Suprapubic skin (tissue), 4 donors: ENCODE measurements at regions not wholly inside any gene's neighbourhood (a gene's known extent, or its start where the extent isn't known, plus 50 kb on each side); places are given as distances from the start of the nearest gene placed in this dataset.
"Not testable (repeated sequence)": the region's sequence is repeated elsewhere in the genome, so short reads cannot be mapped to it uniquely, and the experiment has no call there.

Source experiments
- DNase-seq, 2 donors: peaks; one replicate each; pipeline ENCODE4 v3.0.0-alpha.2; 2019; ENCODE audit warnings: low spot score in 2 of 2
- H3K27ac ChIP-seq: fragments of 200-600 bp; sonication (generic); one replicate; pipeline ENCODE4 v1.5.1; 2019
- H3K27me3 ChIP-seq: fragments of 200-600 bp; sonication (generic); one replicate; pipeline ENCODE4 v1.5.1; 2019
- H3K36me3 ChIP-seq: fragments of 200-600 bp; sonication (generic); one replicate; pipeline ENCODE4 v1.5.1; 2019
- H3K4me1 ChIP-seq: fragments of 200-600 bp; sonication (generic); one replicate; pipeline ENCODE4 v1.5.1; 2019
- H3K4me3 ChIP-seq: fragments of 200-600 bp; sonication (generic); one replicate; pipeline ENCODE4 v1.5.1; 2019; ENCODE audit warnings: mild to moderate bottlenecking
- H3K9me3 ChIP-seq: fragments of 200-600 bp; sonication (generic); one replicate; pipeline ENCODE4 v1.5.1; 2019
- CTCF ChIP-seq, 2 donors: fragments of 200-600 bp in 1 of 2; fragments of 450-650 bp in 1 of 2; sonication (generic) in 1 of 2; IDR thresholded peaks; one replicate each; pipeline ENCODE4 v1.5.1; 2016 to 2019; ENCODE audit warnings: antibody characterized with exemption in 2 of 2, mild to moderate bottlenecking in 1 of 2, moderate library complexity in 1 of 2
- EP300 ChIP-seq: sonication (generic); formaldehyde crosslinking; IDR thresholded peaks from one replicate; pipeline ENCODE4 v1.6.1; 2017; ENCODE audit warnings: antibody characterized with exemption
- POLR2A ChIP-seq, 2 donors: fragments of 450-650 bp; IDR thresholded peaks; one replicate each; pipeline ENCODE4 v1.6.1; 2017; ENCODE audit warnings: antibody characterized with exemption in 2 of 2, mild to moderate bottlenecking in 2 of 2, moderate library complexity in 2 of 2
- POLR2AphosphoS5 ChIP-seq, 3 donors: sonication (generic); formaldehyde crosslinking; IDR thresholded peaks; one replicate each; pipeline ENCODE4 v1.6.1; 2017; ENCODE audit warnings: antibody characterized with exemption in 3 of 3
- WGBS: methylation state at CpG from one replicate; pipeline ENCODE4 v1.1.5; 2018; 5-methylcytosine and 5-hydroxymethylcytosine counted together

GRCh38 chr1:189211742-189212141 is 1265.9 kb downstream of the BRINP3 start:
- H3K9me3 ChIP-seq = no peaks in the 10 kb centered on the region
- no peak overlapping the region for H3K27ac ChIP-seq
- no peaks in the 10 kb centered on the region for H3K27me3 ChIP-seq
- TF ChIP-seq POLR2A (IDR thresholded peaks at IDR 0.05) = no peak
- no peak for TF ChIP-seq EP300
- TF ChIP-seq POLR2AphosphoS5 (IDR thresholded peaks at IDR 0.05) = no peak
- no peak for TF ChIP-seq CTCF (IDR thresholded peaks at IDR 0.05)
- DNase-seq = no peak
- no peaks in the 10 kb centered on the region for H3K36me3 ChIP-seq
- H3K4me3 ChIP-seq = no peak overlapping the region
- no peaks in the 10 kb centered on the region for H3K4me1 ChIP-seq
- 82% methylated on average over 3 of the region's 3 CpGs for WGBS

GRCh38 chr1:189212606-189213005 is 1265.1 kb downstream of the BRINP3 start:
- no peak for TF ChIP-seq EP300
- TF ChIP-seq POLR2A (IDR thresholded peaks at IDR 0.05) = no peak
- no peak for TF ChIP-seq POLR2AphosphoS5 (IDR thresholded peaks at IDR 0.05)
- TF ChIP-seq CTCF (IDR thresholded peaks at IDR 0.05) = no peak
- no peak overlapping the region for H3K4me3 ChIP-seq
- no peaks in the 10 kb centered on the region for H3K4me1 ChIP-seq
- no peak overlapping the region for H3K27ac ChIP-seq
- no peaks in the 10 kb centered on the region for H3K36me3 ChIP-seq
- no peaks in the 10 kb centered on the region for H3K27me3 ChIP-seq
- no peaks in the 10 kb centered on the region for H3K9me3 ChIP-seq
- no peak for DNase-seq
- WGBS = 77% methylated on average over 2 of the region's 2 CpGs

- Histone ChIP-seq H3K36me3 (no peaks in the 10 kb centered on the region), H3K4me3 (no peak overlapping the region), H3K9me3 (no peaks in the 10 kb centered on the region), H3K27ac (no peak overlapping the region), H3K4me1 (no peaks in the 10 kb centered on the region), H3K27me3 (no peaks in the 10 kb centered on the region)
- no peak for DNase-seq
- 72% methylated on average over 1 of the region's 1 CpG for WGBS
- TF ChIP-seq POLR2AphosphoS5 (IDR thresholded peaks at IDR 0.05) = no peak
- TF ChIP-seq CTCF (IDR thresholded peaks at IDR 0.05) = no peak
- TF ChIP-seq POLR2A (IDR thresholded peaks at IDR 0.05) = no peak
- TF ChIP-seq EP300 = no peak
Observed at GRCh38 chr1:189216886-189217285, 1260.8 kb downstream of the BRINP3 start.

GRCh38 chr1:189217646-189218045 is 1260.0 kb downstream of the BRINP3 start:
- H3K36me3 ChIP-seq = no peaks in the 10 kb centered on the region
- no peaks in the 10 kb centered on the region for H3K9me3 ChIP-seq
- DNase-seq = no peak
- no peak overlapping the region for H3K27ac ChIP-seq
- no peak overlapping the region for H3K4me3 ChIP-seq
- no peak for TF ChIP-seq POLR2AphosphoS5 (IDR thresholded peaks at IDR 0.05)
- no peaks in the 10 kb centered on the region for H3K4me1 ChIP-seq
- no peaks in the 10 kb centered on the region for H3K27me3 ChIP-seq

- Histone ChIP-seq H3K4me3 (no peak overlapping the region), H3K27ac (no peak overlapping the region)
- 71% methylated on average over 1 of the region's 1 CpG for WGBS
Observed at GRCh38 chr1:189220750-189221149, 1256.9 kb downstream of the BRINP3 start.

GRCh38 chr1:189225794-189226145 is 1251.9 kb downstream of the BRINP3 start:
- DNase-seq, H3K27me3 ChIP-seq, H3K4me3 ChIP-seq, H3K4me1 ChIP-seq, H3K9me3 ChIP-seq, H3K36me3 ChIP-seq, H3K27ac ChIP-seq: not testable (repeated sequence)
- WGBS = 100% methylated on average over 6 of the region's 28 CpGs

More at GRCh38 chr1:189220750-189221149, 1256.9 kb downstream of the BRINP3 start:
- no peak for DNase-seq
- no peak for TF ChIP-seq POLR2A (IDR thresholded peaks at IDR 0.05)
- no peak for TF ChIP-seq EP300
- no peak for TF ChIP-seq CTCF (IDR thresholded peaks at IDR 0.05)
- no peak for TF ChIP-seq POLR2AphosphoS5 (IDR thresholded peaks at IDR 0.05)
- H3K4me1 ChIP-seq = no peaks in the 10 kb centered on the region
- no peaks in the 10 kb centered on the region for H3K9me3 ChIP-seq
- no peaks in the 10 kb centered on the region for H3K27me3 ChIP-seq
- H3K36me3 ChIP-seq = no peaks in the 10 kb centered on the region
